ENCODE measurements at regions not wholly inside any gene's neighbourhood (a gene's known extent, or its start where the extent isn't known, plus 50 kb on each side); places are given as distances from the start of the nearest gene placed in this dataset.

DNA sequence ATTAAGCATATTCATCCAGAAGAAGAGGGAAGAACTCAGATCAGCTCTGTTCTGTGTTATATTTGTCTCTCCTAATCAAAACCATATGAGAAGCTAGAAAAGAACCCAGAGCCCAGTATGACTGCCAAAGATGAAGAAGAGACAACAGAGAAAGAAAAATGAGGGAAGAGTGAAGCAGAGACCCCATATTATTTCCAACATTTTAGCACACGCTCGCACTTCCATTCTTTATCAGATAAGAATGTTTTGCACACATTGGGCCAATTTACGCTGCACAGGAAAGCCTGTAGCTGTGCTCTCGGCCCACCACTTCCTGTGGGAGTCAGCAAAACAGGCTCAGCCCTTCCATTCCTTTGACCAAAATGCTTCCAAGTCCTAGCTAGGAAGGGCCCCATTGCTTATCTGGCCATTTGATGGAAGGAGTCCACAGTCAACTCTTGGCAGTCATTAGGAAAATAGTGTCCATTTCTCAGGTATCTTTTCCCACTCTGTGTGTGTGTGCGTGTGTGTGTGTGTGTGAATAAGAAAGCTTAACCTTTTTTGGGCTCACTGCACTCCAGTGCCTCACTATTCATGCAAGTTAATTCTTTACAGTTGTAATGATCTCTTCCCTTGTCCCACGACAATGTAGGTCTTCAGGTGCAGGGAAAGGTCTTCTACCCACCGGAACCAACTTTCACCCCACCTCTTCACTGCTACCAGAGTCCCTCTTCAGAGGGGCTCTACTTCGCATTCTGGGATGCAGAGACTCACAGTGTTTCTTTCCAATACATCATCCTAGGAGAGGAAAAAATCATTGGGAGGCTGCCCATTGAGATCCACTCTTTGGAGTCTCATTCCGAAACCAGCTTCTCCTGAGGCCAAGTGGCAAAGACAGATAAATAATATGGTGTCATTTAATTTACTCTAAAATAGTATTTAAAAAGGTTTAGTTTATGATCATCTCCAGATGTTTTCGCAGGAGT lies 237.5 kb downstream of the COG6 start:
- no peaks in the 10 kb centered on the region for H3K36me3 Mint-ChIP-seq
- H3K4me1 Mint-ChIP-seq: peaks cover 12% of the 10 kb centered on the region
- H3K27ac Mint-ChIP-seq: no peak overlapping the region
- no peak overlapping the region for H3K4me3 Mint-ChIP-seq
- CTCF ChIA-PET: no interaction called here
- ATAC-seq: no peak
- no peaks in the 10 kb centered on the region for H3K9me3 Mint-ChIP-seq (ENCODE audit: low read depth)
- DNase-seq: no peak
- peaks cover 4% of the 10 kb centered on the region for H3K27me3 Mint-ChIP-seq

GRCh38 chr13:39893808-39894207 lies 238.3 kb downstream of the COG6 start:
- H3K9me3 Mint-ChIP-seq (ENCODE audit: low read depth): no peaks in the 10 kb centered on the region
- no peak overlapping the region for H3K27ac Mint-ChIP-seq
- H3K4me3 Mint-ChIP-seq: no peak overlapping the region
- ATAC-seq: no peak
- H3K27me3 Mint-ChIP-seq: peaks cover 4% of the 10 kb centered on the region
- CTCF ChIA-PET: no interaction called here
- H3K4me1 Mint-ChIP-seq: peaks cover 12% of the 10 kb centered on the region
- no peak for DNase-seq
- H3K36me3 Mint-ChIP-seq: no peaks in the 10 kb centered on the region

- peaks cover 4% of the 10 kb centered on the region for H3K27me3 Mint-ChIP-seq
- DNase-seq: no peak
These were observed 239.1 kb downstream of the COG6 start for GRCh38 chr13:39894586-39894985.

DNA sequence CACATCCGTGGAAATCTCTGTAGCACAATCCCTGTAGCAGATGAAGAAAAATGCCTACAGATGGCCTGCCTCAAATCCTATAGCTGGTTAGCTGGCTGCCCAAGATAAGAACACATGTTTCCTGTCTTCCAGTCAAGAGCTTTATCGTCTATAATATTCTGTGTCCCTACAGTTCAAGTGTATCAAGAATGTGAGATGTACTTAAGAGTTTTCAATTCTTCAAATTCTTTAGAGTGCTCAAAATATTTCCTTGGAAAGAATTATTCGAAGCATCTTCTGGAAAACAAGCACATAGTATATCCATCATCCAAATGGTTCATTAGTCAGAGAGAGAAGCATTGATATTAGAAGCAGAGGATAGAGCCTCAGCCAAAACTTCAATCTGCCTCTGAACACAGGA lies 239.8 kb downstream of the COG6 start:
- Mint-ChIP-seq H3K27me3 (peaks cover 4% of the 10 kb centered on the region), H3K36me3 (no peaks in the 10 kb centered on the region), H3K4me1 (peaks cover 12% of the 10 kb centered on the region), H3K9me3 (ENCODE audit: low read depth) (no peaks in the 10 kb centered on the region), H3K27ac (no peak overlapping the region), H3K4me3 (no peak overlapping the region)
- CTCF ChIA-PET: no interaction called here
- no peak for DNase-seq
- ATAC-seq: no peak

More at GRCh38 chr13:39894586-39894985, 239.1 kb downstream of the COG6 start:
- Mint-ChIP-seq H3K36me3 (no peaks in the 10 kb centered on the region), H3K27ac (no peak overlapping the region), H3K4me1 (peaks cover 12% of the 10 kb centered on the region), H3K9me3 (ENCODE audit: low read depth) (no peaks in the 10 kb centered on the region), H3K4me3 (no peak overlapping the region)
- CTCF ChIA-PET: no interaction called here
- ATAC-seq: no peak

GRCh38 chr13:39897636-39898035 lies 242.2 kb downstream of the COG6 start:
- no peaks in the 10 kb centered on the region for H3K9me3 Mint-ChIP-seq (ENCODE audit: low read depth)
- ATAC-seq: no peak
- no peak for DNase-seq
- no peaks in the 10 kb centered on the region for H3K36me3 Mint-ChIP-seq
- CTCF ChIA-PET: no interaction called here
- no peak overlapping the region for H3K4me3 Mint-ChIP-seq
- H3K27ac Mint-ChIP-seq: no peak overlapping the region
- H3K27me3 Mint-ChIP-seq: peaks cover 9% of the 10 kb centered on the region
- H3K4me1 Mint-ChIP-seq: peaks cover 7% of the 10 kb centered on the region

GRCh38 chr13:39900106-39900750 lies 244.8 kb downstream of the COG6 start:
- Mint-ChIP-seq H3K36me3 (no peaks in the 10 kb centered on the region), H3K27ac (no peak overlapping the region), H3K4me3 (no peak overlapping the region), H3K27me3 (peaks cover 7% of the 10 kb centered on the region), H3K9me3 (ENCODE audit: low read depth) (no peaks in the 10 kb centered on the region), H3K4me1 (no peaks in the 10 kb centered on the region)
- DNase-seq (no peak), ATAC-seq (no peak)
- CTCF ChIA-PET: no interaction called here

GRCh38 chr13:39904959-39905358 lies 249.5 kb downstream of the COG6 start:
- no peaks in the 10 kb centered on the region for H3K4me1 Mint-ChIP-seq
- DNase-seq (no peak), ATAC-seq (no peak)
- CTCF ChIA-PET: no interaction called here
- H3K36me3 Mint-ChIP-seq: no peaks in the 10 kb centered on the region
- H3K27ac Mint-ChIP-seq: no peak overlapping the region
- peaks cover 5% of the 10 kb centered on the region for H3K27me3 Mint-ChIP-seq
- no peaks in the 10 kb centered on the region for H3K9me3 Mint-ChIP-seq (ENCODE audit: low read depth)
- H3K4me3 Mint-ChIP-seq: no peak overlapping the region

GRCh38 chr13:39909634-39910033 lies 254.2 kb downstream of the COG6 start:
- Mint-ChIP-seq H3K4me3 (no peak overlapping the region), H3K9me3 (ENCODE audit: low read depth) (no peaks in the 10 kb centered on the region), H3K27me3 (peaks cover 11% of the 10 kb centered on the region), H3K36me3 (no peaks in the 10 kb centered on the region), H3K27ac (no peak overlapping the region), H3K4me1 (peaks cover 9% of the 10 kb centered on the region)
- DNase-seq (no peak), ATAC-seq (no peak)
- CTCF ChIA-PET: no interaction called here

DNA sequence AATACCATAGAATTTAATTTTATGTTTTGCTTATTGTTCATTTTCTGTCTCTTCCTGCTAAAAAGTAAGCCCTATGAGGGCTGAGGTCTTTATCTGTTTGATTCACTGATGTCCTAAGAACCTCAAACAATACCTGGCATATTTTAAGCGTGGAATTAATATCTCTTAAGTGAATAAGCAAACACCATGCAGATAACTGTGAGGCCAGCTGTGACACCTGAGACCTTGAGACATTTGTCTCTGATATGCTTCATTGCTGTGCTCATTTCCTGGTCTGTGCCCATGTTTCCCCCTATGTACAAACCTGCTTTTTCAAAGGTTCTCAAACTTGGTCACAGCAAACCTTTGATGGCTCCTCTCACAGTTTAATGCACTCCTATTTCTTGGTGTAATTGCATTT lies 254.6 kb downstream of the COG6 start:
- CTCF ChIA-PET: no interaction called here
- H3K27ac Mint-ChIP-seq: no peak overlapping the region
- ATAC-seq (no peak), DNase-seq (no peak)
- no peaks in the 10 kb centered on the region for H3K36me3 Mint-ChIP-seq
- H3K4me1 Mint-ChIP-seq: peaks cover 9% of the 10 kb centered on the region
- H3K9me3 Mint-ChIP-seq (ENCODE audit: low read depth): no peaks in the 10 kb centered on the region
- H3K4me3 Mint-ChIP-seq: no peak overlapping the region
- H3K27me3 Mint-ChIP-seq: peaks cover 11% of the 10 kb centered on the region

DNA sequence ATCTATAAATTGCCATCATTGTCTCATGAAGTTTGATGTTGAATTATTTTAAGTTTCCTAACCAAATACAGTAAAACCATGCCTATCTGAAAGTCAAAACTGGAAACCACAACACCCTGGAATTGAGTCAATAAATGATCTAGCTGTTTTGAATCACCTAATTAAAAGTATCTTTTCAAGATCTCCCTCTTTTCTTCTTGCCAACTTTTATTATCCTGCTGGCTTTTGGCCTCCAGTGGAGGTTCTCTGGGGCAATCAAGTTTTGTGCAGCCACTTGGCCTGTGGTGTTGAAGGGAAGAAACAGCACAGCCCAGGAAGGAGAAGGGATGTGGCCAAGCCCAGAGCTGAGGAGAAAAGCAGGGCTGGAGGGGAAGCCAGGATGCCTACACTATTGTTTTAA lies 255.4 kb downstream of the COG6 start:
- no peaks in the 10 kb centered on the region for H3K9me3 Mint-ChIP-seq (ENCODE audit: low read depth)
- no peak for ATAC-seq
- no peak overlapping the region for H3K4me3 Mint-ChIP-seq
- no peak for DNase-seq
- no peak overlapping the region for H3K27ac Mint-ChIP-seq
- H3K27me3 Mint-ChIP-seq: peaks cover 13% of the 10 kb centered on the region
- CTCF ChIA-PET: interaction anchor here (0.7 kb wide), 1 partner anchor 487 kb away, joined by 4 read pairs; no protein-coding TSS in a partner anchor
- no peaks in the 10 kb centered on the region for H3K36me3 Mint-ChIP-seq
- H3K4me1 Mint-ChIP-seq: peaks cover 9% of the 10 kb centered on the region

GRCh38 chr13:39913339-39913738 lies 257.9 kb downstream of the COG6 start:
- CTCF ChIA-PET: no interaction called here
- peaks cover 13% of the 10 kb centered on the region for H3K27me3 Mint-ChIP-seq
- H3K27ac Mint-ChIP-seq: no peak overlapping the region
- ATAC-seq: no peak
- DNase-seq: no peak
- H3K4me3 Mint-ChIP-seq: no peak overlapping the region
- no peaks in the 10 kb centered on the region for H3K9me3 Mint-ChIP-seq (ENCODE audit: low read depth)
- no peaks in the 10 kb centered on the region for H3K36me3 Mint-ChIP-seq
- peaks cover 9% of the 10 kb centered on the region for H3K4me1 Mint-ChIP-seq

DNA sequence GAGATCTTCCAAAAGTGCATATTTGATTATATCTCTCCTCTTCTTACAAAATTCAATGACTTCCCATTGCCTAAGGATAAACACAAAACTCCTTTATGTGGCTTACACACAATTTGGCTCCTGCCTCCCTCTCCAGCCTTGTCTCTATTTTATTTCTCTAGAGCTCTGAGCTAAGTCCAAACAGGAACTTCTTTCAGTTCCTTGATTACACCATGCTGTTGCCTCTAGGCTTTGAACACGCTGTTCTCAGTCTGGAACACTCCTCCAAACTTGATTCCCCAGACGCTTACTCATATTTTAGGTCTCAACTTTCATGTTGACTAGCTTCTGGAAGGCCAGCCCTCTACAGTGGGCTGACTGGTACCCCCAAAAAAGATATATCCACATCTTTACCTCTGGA lies 258.5 kb downstream of the COG6 start:
- no peak for ATAC-seq
- no peak overlapping the region for H3K4me3 Mint-ChIP-seq
- peaks cover 13% of the 10 kb centered on the region for H3K27me3 Mint-ChIP-seq
- peaks cover 9% of the 10 kb centered on the region for H3K4me1 Mint-ChIP-seq
- no peak overlapping the region for H3K27ac Mint-ChIP-seq
- DNase-seq: no peak
- no peaks in the 10 kb centered on the region for H3K36me3 Mint-ChIP-seq
- CTCF ChIA-PET: no interaction called here
- H3K9me3 Mint-ChIP-seq (ENCODE audit: low read depth): no peaks in the 10 kb centered on the region

GRCh38 chr13:39915418-39915817 lies 260.0 kb downstream of the COG6 start:
- ATAC-seq (no peak), DNase-seq (no peak)
- H3K4me3 Mint-ChIP-seq: no peak overlapping the region
- H3K27me3 Mint-ChIP-seq: peaks cover 13% of the 10 kb centered on the region
- CTCF ChIA-PET: no interaction called here
- H3K4me1 Mint-ChIP-seq: peaks cover 6% of the 10 kb centered on the region
- H3K36me3 Mint-ChIP-seq: no peaks in the 10 kb centered on the region
- no peak overlapping the region for H3K27ac Mint-ChIP-seq
- H3K9me3 Mint-ChIP-seq (ENCODE audit: low read depth): no peaks in the 10 kb centered on the region

GRCh38 chr13:39916330-39916729 lies 260.9 kb downstream of the COG6 start:
- H3K4me3 Mint-ChIP-seq: no peak overlapping the region
- H3K36me3 Mint-ChIP-seq: no peaks in the 10 kb centered on the region
- H3K4me1 Mint-ChIP-seq: no peaks in the 10 kb centered on the region
- DNase-seq: no peak
- ATAC-seq: no peak
- CTCF ChIA-PET: interaction anchor here (0.9 kb wide), 1 partner anchor 13 kb away, joined by 3 read pairs; no protein-coding TSS in a partner anchor
- no peak overlapping the region for H3K27ac Mint-ChIP-seq
- peaks cover 18% of the 10 kb centered on the region for H3K27me3 Mint-ChIP-seq
- no peaks in the 10 kb centered on the region for H3K9me3 Mint-ChIP-seq (ENCODE audit: low read depth)

Data from activated CD8-positive, alpha-beta memory T cell treated with anti-CD3 and anti-CD28 coated beads, Interleukin-2, amount 10 ng/mL, durations not matched to agents 7 days and 5 days (primary cell).